Left ventricle myocardium superior (tissue), 1 donor: ENCODE measurements at regions not wholly inside any gene's neighbourhood (a gene's known extent, or its start where the extent isn't known, plus 50 kb on each side); places are given as distances from the start of the nearest gene placed in this dataset.
A peak's percentile ranks its signal among the peaks of the same experiment; 100 is the strongest.

ENCODE experiments used
- ATAC-seq: fragments of 200-7000 bp; cut with Tn5 transposase; one replicate; pipeline ENCODE4 v1.9.1; 2020; ENCODE audit warnings: mild to moderate bottlenecking, moderate library complexity
- DNase-seq: peaks from one replicate; pipeline ENCODE4 v3.0.0-alpha.2; 2020
- intact Hi-C: fragments of 100-400 bp; cut with micrococcal nuclease; formaldehyde crosslinking; loops from one replicate; pipeline ENCODE4 v1.11.0; 2022
- donor health status: DM: no; HTN: yes; CAD: no; lungs with severe emphysema.

DNA sequence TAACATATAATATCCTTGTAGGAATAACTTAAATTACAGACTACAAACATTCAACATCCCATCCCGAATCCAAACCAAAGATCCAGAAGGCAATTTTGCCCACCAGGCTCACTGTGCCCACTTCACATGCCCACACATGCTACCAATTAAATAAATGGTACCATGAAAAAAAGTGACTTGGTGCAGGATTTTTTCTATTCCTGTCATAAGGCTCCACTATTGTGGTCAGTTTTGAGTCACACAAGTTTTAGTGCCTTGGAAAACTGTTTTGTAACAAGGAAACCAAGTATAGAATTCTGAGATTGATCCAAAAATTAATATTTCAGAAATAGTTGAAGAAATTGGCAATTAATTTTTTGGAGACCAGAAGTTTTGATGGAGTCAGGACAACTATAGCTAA is 470.1 kb upstream of the THBS1 start:
- no peak for ATAC-seq
- intact Hi-C loops: no loop called here
- DNase-seq: no peak

DNA sequence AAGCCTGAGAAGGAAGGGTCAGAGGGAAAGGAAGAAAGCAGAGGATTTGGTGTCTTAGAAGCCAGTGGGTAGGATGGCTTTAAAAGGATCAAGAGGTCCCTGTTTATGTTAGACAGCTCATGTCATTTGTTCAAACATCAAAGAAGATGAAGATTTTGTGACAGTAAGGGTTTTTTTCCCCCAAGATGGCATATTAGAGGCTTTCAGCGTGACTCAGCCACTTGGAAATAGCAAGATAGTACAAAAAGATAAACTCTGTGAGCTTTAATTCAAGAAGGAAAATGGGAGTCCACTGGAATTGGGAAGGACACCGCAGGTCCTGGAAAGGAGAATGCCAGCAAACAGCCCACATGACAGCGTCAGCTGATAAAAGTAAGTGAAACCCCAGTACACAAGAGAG is 467.1 kb upstream of the THBS1 start:
- ATAC-seq (no peak), DNase-seq (no peak)
- intact Hi-C loops: no loop called here

DNA sequence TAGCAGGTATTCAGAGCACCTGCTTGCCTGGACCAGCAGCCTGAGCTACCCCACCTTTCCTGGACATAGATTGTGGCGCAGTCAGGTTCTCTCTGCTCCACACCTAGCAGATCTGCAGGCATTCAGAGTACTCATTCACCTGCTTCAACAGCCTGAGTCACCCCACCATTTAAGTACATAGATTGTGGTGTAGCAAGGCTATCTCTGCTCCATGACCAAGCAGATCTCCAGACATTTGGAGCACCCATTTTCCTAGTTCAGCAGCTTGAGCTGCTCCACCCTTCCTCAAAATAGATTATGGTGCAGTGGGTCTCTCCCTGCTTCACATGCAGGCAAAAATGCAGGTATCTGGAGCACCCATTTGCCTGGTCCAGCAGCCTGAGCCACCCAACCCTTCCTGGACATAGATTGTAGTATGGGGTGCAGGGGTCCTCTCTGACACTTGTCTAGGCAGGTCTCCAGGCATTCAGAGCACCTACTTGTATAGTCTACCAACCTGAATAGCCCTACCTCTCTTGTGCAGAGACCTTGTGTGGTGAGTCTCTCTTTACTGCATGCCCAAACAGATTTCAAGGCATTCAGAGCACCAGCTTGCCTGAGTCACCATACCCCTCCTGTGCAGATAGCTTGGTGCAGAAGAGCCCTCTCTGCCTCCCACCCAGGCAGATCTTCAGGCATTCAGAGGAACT is 466.0 kb upstream of the THBS1 start:
- no peak for ATAC-seq
- intact Hi-C loops: no loop called here
- no peak for DNase-seq

DNA sequence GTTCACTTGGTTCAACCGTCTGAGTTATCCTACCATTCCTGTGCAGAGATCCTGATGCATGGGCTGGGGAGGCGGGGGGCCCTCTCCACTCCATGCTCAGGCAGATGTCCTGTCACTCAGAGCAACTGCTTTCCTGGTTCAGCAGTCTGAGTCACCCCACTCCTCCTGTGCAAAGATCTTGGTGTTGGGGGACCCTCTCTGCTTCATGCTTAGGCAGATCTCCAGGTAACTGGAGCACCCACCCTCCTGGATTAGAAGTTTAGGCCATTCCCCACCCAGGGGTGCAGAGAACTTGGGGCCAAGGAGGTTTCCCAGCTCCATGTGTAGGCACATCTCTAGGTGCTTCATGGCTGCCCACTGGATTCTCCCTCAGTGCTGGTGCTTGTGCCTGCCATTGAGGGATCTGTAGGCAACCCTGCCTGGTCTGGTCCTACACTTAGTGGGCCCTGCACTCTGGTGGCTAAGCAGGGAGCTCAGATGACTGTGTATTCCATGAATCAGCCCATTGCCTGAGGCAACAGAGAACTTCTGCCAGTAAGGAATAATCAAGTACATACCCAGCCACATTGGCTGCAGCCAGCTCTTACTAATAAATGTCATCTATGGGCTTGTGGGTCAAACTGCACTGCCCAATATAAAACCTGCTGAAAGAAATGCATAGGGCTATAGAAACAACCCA is 465.4 kb upstream of the THBS1 start:
- ATAC-seq (no peak), DNase-seq (no peak)
- intact Hi-C loops: no loop called here

DNA sequence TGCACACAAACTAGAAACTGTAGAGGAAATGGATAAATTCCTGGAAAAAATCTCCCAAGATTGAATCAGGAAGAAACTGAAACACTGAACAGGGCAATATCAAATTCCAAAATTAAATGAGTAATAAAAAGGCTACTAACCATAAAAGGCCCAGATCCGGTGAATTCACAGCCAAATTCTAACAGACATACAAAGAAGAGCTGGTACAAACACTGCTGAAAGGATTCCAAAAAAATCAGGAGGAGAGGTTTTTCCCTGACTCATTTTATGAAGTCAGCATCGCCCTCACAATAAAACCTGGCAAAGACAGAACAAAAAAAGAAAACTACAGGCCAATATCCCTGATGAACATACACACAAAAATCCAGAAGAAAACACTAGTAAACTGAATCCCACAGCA is 462.4 kb upstream of the THBS1 start:
- no peak for DNase-seq
- no peak for ATAC-seq
- intact Hi-C loops: no loop called here

DNA sequence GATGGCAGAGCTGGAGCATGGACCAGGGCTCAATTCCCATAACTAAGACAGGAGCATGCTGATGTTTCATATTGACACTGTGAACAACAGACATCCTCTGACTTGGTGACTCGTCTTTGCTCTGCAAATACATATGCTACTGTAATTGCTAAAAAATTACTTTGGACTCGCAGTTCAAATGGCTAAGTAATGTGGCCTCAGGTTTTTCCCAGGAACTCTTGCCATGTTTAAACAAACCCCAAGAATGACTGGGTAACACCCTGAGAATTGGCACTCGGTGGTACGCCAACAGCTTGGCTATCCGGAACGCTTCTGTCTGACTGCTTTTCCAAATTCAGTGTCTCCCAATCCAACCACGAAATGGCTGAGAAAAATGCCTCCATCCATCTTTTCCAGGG is 456.7 kb upstream of the THBS1 start:
- intact Hi-C loops: no loop called here
- ATAC-seq: no peak

DNA sequence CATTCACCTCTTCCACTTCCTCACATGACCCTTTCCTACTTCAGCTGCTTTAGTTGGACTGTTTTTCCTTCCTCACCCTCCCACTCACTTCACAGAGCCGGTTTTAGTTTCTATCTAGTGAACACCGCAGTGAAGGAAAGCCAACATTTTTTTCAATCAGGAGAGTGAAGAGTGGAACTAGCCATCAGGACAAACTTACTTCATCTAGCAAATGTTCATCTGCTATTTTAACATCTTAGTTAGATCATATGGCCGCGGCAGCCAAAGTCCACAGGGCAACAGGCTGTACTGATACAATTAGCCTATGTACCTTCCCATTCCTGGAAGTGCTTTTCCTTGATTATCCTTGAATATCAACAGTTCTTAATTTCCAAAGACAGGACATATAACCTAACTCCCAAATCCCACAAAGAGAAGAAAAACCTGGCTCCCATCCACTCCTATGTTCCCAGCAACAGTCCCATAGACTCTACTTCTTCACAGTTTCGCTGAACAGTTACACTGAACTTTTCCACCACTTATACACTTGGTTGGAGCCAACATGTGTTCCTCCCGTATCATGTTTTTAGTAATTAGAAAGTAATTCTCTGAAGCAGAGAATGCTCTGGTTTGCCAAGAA is 456.2 kb upstream of the THBS1 start:
- DNase-seq (no peak), ATAC-seq (peak; percentile 56)
- intact Hi-C loops: loop anchor here (5.0 kb wide), 1 partner anchor 458 kb away; the partner anchor contains the start of gene THBS1

More for the DNA sequence above, 456.7 kb upstream of the THBS1 start:
- DNase-seq: no peak

DNA sequence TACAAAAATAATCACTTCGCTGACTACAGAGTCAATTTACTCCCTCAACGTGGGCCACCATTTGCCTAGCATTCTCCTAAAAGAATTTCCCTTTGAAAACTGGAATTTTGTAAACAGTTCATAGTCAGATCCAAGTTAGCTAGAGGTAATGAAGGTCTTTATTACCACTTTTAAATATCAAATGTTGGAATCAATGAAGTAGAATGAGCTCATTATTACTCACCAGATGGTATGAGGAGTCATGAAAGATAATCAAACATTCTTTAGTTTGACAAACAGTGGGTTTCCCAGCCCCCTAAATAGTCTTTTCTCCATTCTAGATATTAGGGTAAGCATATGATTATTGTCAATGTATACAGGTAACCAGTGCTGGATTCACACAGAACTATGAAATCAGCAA is 455.7 kb upstream of the THBS1 start:
- no peak for DNase-seq
- no peak for ATAC-seq
- intact Hi-C loops: loop anchor here (5.0 kb wide), 1 partner anchor 457 kb away; the partner anchor contains the start of gene THBS1

DNA sequence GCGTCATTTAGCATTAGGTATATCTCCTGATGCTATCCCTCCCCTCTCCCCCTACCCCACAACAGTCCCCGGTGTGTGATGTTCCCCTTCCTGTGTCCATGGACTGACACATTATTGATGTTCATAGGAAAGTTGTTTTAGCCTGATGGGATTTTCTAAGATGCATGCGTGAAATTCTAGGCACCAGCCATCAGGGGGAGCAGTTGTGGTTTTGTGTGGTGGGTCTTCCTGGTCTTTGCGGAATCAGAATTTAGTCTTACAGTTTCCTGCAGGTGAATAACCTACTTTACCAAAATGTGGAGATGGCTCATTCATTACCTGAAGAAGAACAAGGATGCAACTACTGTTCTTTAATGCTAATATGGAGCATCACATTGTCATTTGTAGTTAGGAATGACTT is 455.0 kb upstream of the THBS1 start:
- no peak for DNase-seq
- intact Hi-C loops: loop anchor here (5.0 kb wide), 1 partner anchor 456 kb away; the partner anchor contains the start of gene THBS1
- no peak for ATAC-seq

DNA sequence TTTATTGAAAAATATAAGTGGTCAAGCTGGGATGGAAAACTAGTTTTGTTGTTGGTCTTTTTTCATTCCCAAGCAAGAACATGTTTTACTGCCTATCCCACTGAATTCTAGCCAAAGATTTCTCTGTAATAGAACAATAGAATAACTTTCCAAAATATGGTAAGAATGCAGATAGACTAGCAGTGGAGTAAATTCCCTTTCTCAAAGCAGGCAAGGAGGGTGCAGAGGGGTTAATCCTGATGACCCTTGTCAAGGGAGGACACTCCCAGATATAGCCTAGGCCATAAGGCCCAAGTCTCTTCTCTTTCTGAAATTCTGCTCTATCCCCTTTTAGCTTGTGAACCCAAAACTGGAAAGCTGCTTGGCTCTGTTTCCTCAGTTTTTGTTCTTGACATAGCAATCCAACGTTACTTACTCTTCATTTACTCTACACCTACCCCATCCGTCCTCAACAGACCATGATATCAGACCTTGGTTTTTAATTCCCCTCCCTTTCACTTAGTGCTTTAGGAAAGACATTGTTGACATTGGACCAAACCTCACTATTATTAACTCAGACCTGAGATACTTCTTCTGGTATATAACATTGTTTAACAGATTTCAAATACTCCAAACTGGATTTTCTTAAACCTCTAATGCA is 453.6 kb upstream of the THBS1 start:
- ATAC-seq (no peak), DNase-seq (no peak)
- intact Hi-C loops: loop anchor here (5.0 kb wide), 1 partner anchor 455 kb away; the partner anchor contains the start of gene THBS1

DNA sequence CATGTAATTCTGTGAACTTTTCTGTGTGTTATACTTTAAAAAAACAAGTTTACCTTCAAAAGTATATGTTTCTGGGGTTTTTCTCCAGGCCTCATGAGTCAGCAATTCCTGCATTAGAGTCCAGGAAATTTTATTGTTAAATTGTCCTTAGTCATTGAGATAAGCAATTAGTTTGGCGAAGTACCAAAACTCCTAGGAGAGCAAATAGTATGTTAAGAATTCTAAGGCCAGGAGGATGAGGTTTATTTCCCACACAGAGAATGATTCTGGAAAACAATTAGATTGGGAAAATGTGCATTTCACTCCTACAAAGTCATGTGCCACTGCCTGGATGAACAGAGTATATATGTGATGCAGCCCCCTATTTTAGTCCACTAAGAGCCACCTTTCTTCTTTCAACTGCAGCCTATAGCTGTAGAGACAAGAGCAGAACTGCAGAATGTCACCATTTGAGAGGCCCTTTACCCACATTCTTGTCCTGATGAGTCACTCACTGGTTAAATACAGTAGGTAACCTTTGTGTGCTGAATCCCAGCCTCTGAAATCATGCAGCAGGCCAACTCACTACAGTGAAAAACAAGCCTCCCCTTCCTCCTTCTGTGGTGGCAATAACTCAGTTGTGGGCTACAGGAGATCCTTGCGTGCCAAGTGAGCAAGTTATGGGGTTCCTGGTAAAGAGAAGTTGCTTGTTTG is 452.8 kb upstream of the THBS1 start:
- intact Hi-C loops: loop anchor here (5.0 kb wide), 1 partner anchor 454 kb away; the partner anchor contains the start of gene THBS1
- DNase-seq (no peak), ATAC-seq (peak; percentile 42)

DNA sequence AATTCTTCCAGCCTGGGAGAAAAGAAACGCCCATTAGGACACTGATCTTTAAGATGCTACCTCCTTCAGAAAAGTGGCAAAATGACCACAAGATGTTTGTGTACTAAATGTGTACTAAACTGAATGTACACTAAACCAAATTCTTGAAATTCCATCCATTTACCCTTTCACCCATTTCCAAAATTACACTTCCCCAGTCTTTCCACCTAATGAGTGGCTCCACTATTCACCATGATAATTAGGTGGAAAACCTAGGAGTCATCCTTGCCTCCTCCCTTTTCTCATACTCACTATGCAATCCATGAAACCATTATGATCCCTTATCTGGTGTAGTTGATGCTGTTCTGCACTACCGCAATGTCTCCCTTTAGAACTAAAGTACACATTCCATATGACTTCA is 452.1 kb upstream of the THBS1 start:
- intact Hi-C loops: loop anchor here (5.0 kb wide), 1 partner anchor 454 kb away; the partner anchor contains the start of gene THBS1

DNA sequence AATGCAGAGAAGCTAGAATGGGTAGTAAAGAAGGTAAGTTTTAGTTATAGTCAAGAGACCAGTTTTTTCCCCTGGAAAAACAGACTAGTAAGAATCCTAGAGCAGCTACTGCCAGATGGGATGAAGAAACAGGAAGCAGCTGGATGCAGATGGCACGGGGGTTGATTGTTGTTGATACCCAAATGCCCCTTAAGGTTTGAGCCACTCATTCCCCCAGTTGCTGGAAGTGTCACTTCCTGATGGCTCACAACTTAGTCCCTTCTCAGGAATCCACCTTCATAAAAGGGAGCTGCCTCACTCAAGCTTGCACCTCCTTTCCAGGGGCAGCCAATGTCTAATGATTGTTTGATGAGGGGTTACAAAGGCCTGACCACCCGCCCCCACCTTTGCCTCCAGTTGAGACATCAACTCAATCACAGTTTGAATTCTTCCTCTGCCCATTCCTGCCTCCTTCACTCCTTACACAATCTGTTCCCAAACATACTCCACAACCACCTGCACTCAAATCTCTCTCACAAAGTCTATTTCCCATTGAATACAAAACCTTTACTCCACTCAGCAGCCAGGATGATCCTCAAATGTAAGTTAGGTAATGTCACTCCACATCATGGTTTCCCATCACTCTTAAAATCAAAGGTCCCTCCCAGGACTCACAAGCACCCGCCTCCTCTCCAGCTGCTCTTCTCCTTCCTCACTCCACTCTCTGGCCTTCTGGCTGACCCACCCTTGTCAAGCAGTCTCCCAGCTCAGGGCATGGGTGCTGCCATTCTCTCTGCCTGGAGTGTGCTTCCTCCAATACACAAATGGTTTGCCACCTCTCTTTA is 450.1 kb upstream of the THBS1 start:
- DNase-seq (no peak), ATAC-seq (no peak)
- intact Hi-C loops: no loop called here

More for the DNA sequence above, 452.1 kb upstream of the THBS1 start:
- no peak for ATAC-seq
- DNase-seq: no peak

DNA sequence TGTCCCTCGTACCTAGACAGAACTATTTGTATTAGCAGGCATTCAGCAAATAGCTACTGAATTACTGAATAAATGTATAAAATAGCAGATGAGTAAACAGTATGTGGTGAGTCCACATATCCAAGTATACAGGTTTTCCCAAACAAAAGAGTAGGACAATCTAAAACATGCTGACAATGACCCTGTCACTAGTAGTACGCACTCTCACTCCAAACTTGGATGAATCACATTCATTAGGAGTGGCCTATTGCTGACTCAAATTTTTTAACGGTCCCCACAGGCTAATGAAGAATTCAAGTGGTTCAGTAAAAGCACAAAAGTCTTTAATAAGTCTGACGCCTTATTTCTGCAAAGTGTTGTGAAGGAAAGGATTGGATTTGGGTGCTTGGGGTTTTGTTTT is 449.3 kb upstream of the THBS1 start:
- DNase-seq (no peak), ATAC-seq (no peak)
- intact Hi-C loops: no loop called here

DNA sequence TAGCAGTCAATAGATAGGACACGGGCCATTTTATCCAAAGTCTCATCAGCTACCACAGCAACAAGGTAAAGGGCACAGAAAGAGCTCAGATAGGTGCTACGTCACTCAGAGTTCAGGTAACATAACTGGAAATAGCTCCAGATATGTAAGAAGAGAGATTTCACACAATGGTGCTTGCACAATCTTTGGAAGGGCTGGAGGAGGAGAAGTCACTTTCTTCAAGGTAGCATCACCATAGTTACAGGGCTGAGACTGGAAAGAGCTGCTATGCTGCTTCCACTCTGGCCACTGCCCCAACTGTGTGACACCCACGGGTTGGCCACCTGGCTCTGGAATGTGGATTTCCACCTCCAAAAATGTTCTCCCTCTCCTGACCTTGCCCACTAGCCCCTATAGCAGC is 448.8 kb upstream of the THBS1 start:
- ATAC-seq (no peak), DNase-seq (no peak)
- intact Hi-C loops: no loop called here

DNA sequence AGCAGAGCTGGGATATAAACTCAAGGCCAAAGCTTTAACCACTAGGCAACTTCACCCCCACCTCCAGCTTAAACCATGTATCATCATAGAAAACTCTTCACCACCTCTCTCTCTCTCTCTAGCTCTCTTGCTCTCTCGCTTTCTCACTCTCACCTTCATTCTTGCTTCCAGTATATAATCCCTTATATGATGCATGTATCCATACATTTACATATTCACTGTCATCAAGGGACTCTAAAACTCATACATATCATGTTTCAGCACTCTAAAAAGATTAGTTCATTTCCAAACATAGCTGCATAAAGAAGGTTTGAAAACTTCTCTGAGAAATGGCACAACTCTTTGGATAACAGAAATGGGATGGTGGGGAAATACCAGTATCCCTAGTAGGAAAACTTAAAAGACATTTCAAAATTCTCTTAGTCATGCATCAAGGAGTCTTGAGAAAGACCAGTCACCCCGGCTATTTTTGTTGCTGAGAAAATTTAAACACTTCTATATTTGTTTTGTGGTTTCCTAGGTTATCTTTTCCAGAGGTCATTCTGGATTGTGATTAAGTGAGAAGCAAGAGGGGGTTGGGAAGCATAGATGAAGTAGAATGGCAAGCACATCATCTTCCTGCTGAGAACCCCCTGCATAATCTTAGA is 447.8 kb upstream of the THBS1 start:
- ATAC-seq (no peak), DNase-seq (no peak)
- intact Hi-C loops: no loop called here

DNA sequence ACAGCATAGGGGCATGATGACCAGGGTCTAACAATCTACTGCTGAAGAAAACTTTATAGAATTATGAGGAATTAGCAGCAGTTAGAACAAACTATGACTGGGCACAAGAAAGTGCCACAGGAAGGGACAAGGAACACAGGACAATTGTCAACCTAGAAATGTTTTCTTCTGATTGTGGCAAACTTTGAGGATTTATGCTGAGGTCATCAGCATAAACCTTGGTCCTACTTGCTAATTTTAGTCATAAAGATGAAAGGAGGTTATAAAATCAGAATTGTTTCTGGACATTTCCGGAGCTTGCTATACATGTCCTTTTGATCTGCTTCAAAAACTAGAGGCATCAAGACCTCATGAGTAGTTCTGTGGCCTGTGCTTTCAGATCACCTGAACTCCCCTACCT is 446.6 kb upstream of the THBS1 start:
- no peak for DNase-seq
- ATAC-seq: no peak
- intact Hi-C loops: no loop called here

DNA sequence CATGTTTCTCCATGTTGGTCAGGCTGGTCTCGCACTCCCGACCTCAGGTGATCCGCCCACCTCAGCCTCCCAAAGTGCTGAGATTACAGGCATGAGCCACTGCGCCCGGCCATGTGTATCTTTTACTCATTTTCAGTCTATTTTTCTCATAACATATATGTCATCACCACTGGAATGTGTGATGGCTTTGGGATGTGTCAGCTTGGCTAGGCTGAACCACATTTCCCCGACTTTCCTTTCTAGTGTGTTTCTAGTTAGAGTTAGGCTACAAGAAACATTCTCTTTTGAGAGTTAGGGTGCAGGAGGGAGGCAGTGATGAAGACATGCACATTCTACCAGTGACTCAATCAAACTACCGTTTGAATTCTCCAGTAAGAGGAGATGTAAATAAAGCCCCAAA is 444.9 kb upstream of the THBS1 start:
- no peak for ATAC-seq
- intact Hi-C loops: no loop called here

More for the DNA sequence above, 444.9 kb upstream of the THBS1 start:
- no peak for DNase-seq
